ENCODE measurements at regions not wholly inside any gene's neighbourhood (a gene's known extent, or its start where the extent isn't known, plus 50 kb on each side); places are given as distances from the start of the nearest gene placed in this dataset.

DNA sequence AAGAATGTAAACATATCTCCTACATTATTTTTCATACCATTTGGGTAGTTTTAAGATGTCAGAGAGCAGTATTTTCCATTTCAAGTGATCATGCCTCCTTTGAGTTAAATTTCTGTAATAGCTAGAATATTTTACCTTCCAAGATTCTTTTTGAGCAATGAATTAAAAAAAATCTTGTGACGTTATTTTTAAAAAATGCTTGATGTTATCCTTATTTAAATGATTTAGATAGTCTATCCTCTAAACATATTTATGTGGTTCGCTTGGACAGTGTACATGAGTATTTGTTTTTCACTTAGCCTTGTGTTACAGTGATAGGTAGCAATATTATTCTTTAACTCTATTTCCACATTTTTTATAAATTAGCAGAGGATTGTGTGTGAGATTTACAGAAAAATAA lies 639.2 kb upstream of the CDH2 start:
- Mint-ChIP-seq H3K27ac (no peak overlapping the region), H3K27me3 (ENCODE audit: low read depth) (no peaks in the 10 kb centered on the region), H3K4me1 (no peaks in the 10 kb centered on the region), H3K4me3 (no peak overlapping the region), H3K36me3 (ENCODE audit: insufficient read depth in 1 of 3, low read depth in 3 of 3) (no peaks in the 10 kb centered on the region), H3K9me3 (no peaks in the 10 kb centered on the region)
- Histone ChIP-seq H4K5ac (ENCODE audit: insufficient read length, low read depth, low read length) (no peak overlapping the region), H4K8ac (replicated peaks; ENCODE audit: insufficient read length, low read depth, low read length) (no peak overlapping the region), H2AK5ac (ENCODE audit: insufficient read length, low read length) (no peak overlapping the region), H2BK20ac (ENCODE audit: low read depth, low read length, poor library complexity, severe bottlenecking) (no peak overlapping the region), H2BK120ac (ENCODE audit: low read depth, low read length, poor library complexity, severe bottlenecking) (no peak overlapping the region), H2AFZ (ENCODE audit: low read length) (no peak overlapping the region), H4K20me1 (ENCODE audit: control insufficient read depth, insufficient read depth, insufficient read length) (no peaks in the 10 kb centered on the region), H3K79me2 (ENCODE audit: insufficient read depth, low read length) (no peaks in the 10 kb centered on the region), H3K4ac (ENCODE audit: low read depth, low read length) (no peak overlapping the region), H3K56ac (ENCODE audit: insufficient read length, low read depth, low read length) (no peak overlapping the region), H3K4me1 (ENCODE audit: insufficient read depth, low read length) (no peaks in the 10 kb centered on the region), H2BK12ac (ENCODE audit: insufficient read length, low read depth, low read length) (no peak overlapping the region), H3K79me1 (ENCODE audit: insufficient read depth, low read depth, low read length, poor library complexity, severe bottlenecking) (no peaks in the 10 kb centered on the region), H3K27ac (ENCODE audit: insufficient read length, low read depth, low read length) (no peak overlapping the region), H2BK15ac (ENCODE audit: low read depth, low read length) (no peak overlapping the region), H2BK5ac (ENCODE audit: insufficient read length, low read length) (no peak overlapping the region), H3K4me2 (ENCODE audit: insufficient read depth, insufficient read length, low read length) (no peak overlapping the region), H3T11ph (ENCODE audit: low read length) (no peak overlapping the region), H3K9me3 (ENCODE audit: control insufficient read depth, low read depth, low read length) (no peaks in the 10 kb centered on the region), H4K91ac (ENCODE audit: insufficient read length, low read depth, low read length) (no peak overlapping the region), H3K23ac (ENCODE audit: insufficient read length, low read depth, low read length) (no peak overlapping the region), H3K14ac (ENCODE audit: insufficient read depth, low read length) (no peak overlapping the region), H3K23me2 (ENCODE audit: insufficient read length, low read depth, low read length, poor library complexity, severe bottlenecking) (no peaks in the 10 kb centered on the region), H3K9ac (ENCODE audit: extremely low read depth, insufficient read length, low read length) (no peak overlapping the region), H3K18ac (ENCODE audit: insufficient read length, low read depth, low read length) (no peak overlapping the region), H3K27me3 (ENCODE audit: insufficient read depth, low read length) (no peaks in the 10 kb centered on the region)
- WGBS (ENCODE audit: extremely low coverage, insufficient read length, low lambda C conversion rate): no CpG with 5 or more reads among the region's 2 CpGs
- TF ChIP-seq, protein P1, sequence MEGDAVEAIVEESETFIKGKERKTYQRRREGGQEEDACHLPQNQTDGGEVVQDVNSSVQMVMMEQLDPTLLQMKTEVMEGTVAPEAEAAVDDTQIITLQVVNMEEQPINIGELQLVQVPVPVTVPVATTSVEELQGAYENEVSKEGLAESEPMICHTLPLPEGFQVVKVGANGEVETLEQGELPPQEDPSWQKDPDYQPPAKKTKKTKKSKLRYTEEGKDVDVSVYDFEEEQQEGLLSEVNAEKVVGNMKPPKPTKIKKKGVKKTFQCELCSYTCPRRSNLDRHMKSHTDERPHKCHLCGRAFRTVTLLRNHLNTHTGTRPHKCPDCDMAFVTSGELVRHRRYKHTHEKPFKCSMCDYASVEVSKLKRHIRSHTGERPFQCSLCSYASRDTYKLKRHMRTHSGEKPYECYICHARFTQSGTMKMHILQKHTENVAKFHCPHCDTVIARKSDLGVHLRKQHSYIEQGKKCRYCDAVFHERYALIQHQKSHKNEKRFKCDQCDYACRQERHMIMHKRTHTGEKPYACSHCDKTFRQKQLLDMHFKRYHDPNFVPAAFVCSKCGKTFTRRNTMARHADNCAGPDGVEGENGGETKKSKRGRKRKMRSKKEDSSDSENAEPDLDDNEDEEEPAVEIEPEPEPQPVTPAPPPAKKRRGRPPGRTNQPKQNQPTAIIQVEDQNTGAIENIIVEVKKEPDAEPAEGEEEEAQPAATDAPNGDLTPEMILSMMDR (conservative IDR thresholded peaks at IDR 0.05): no peak
- no peak for DNase-seq
